ENCODE measurements at regions not wholly inside any gene's neighbourhood (a gene's known extent, or its start where the extent isn't known, plus 50 kb on each side); places are given as distances from the start of the nearest gene placed in this dataset.

DNA sequence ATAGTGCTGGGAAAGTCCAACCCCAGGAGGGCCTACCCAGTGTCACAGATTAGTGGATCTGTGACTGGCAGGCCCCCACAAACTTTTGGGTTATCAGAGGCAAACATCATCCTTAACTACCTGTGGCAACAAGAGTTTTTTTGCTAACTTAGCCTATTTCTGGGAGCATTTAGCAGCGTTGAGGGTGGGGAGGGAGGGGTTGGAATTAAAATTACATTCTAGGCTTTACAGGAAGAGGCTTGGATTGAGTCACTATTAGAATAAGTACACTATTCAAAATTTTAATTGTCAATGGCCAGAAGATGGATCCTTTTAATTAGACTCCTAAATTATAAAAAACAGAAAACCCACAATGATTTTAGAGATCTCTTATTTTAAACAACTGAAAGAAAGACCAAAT is 267.9 kb upstream of the NPSR1 start:
- Histone ChIP-seq H3K9me3 (no peaks in the 10 kb centered on the region), H3K4me1 (no peaks in the 10 kb centered on the region), H3K27ac (no peak overlapping the region), H3K36me3 (ENCODE audit: low read depth, missing control alignments) (no peaks in the 10 kb centered on the region), H3K4me3 (no peak overlapping the region), H3K27me3 (no peaks in the 10 kb centered on the region)
- DNase-seq: no peak
- 84 to 90% methylated on average over 1 of the region's 1 CpG for WGBS, 2 donors
- TF ChIP-seq POLR2A (IDR thresholded peaks at IDR 0.05): no peak
- TF ChIP-seq, protein P1, sequence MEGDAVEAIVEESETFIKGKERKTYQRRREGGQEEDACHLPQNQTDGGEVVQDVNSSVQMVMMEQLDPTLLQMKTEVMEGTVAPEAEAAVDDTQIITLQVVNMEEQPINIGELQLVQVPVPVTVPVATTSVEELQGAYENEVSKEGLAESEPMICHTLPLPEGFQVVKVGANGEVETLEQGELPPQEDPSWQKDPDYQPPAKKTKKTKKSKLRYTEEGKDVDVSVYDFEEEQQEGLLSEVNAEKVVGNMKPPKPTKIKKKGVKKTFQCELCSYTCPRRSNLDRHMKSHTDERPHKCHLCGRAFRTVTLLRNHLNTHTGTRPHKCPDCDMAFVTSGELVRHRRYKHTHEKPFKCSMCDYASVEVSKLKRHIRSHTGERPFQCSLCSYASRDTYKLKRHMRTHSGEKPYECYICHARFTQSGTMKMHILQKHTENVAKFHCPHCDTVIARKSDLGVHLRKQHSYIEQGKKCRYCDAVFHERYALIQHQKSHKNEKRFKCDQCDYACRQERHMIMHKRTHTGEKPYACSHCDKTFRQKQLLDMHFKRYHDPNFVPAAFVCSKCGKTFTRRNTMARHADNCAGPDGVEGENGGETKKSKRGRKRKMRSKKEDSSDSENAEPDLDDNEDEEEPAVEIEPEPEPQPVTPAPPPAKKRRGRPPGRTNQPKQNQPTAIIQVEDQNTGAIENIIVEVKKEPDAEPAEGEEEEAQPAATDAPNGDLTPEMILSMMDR (IDR thresholded peaks at IDR 0.05): no peak
- intact Hi-C loops (cut with DNase I; ENCODE audit: low total_unique reads): no loop called here

- H3K27ac ChIP-seq: no peak overlapping the region
- TF ChIP-seq POLR2A (IDR thresholded peaks at IDR 0.05): no peak
- TF ChIP-seq, protein P1 (IDR thresholded peaks at IDR 0.05): no peak
- H3K36me3 ChIP-seq (ENCODE audit: low read depth, missing control alignments): no peaks in the 10 kb centered on the region
- intact Hi-C loops (cut with DNase I; ENCODE audit: low total_unique reads): no loop called here
- H3K4me3 ChIP-seq: no peak overlapping the region
- H3K27me3 ChIP-seq: no peaks in the 10 kb centered on the region
- H3K9me3 ChIP-seq: no peaks in the 10 kb centered on the region
- no peak for DNase-seq
- H3K4me1 ChIP-seq: no peaks in the 10 kb centered on the region
Observed at GRCh38 chr7:34392972-34393371, 265.0 kb upstream of the NPSR1 start.

DNA sequence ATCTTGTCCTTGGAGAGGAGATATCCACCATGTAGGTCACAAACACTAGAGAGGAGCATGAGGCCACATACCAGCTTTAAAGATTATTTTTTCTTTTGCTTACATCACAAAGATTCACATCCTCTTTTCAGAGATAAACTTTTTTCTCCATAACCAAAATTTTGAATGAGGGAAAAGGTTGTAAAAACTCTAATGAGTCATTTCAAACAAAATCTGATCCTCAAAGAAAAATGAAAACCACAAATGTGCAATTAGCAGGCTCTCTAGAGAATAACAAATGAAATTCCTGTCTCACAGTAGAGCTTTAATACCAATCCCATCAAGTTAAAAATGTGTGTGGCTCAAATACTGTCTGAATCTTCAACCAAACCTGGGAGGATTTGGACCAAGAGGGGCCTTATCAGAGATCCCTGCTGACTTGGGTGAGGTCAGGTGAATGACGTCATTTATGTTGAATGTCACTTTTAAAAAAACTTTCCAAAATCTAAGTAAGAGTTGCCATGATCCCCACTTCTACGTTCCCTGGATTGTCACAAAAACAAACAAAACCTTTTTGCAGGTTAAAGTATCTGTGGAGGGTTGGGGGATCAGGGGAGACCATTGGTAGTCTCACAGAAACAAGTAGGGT is 261.5 kb upstream of the NPSR1 start:
- no peak for DNase-seq
- Histone ChIP-seq H3K4me3 (no peak overlapping the region), H3K27ac (no peak overlapping the region), H3K36me3 (ENCODE audit: low read depth, missing control alignments) (no peaks in the 10 kb centered on the region), H3K4me1 (no peaks in the 10 kb centered on the region), H3K9me3 (no peaks in the 10 kb centered on the region), H3K27me3 (no peaks in the 10 kb centered on the region)
- intact Hi-C loops (cut with DNase I; ENCODE audit: low total_unique reads): no loop called here
- WGBS, 2 donors: 83 to 88% methylated on average over 2 of the region's 2 CpGs
- TF ChIP-seq, protein P1 (IDR thresholded peaks at IDR 0.05): no peak
- TF ChIP-seq POLR2A (IDR thresholded peaks at IDR 0.05): no peak

DNA sequence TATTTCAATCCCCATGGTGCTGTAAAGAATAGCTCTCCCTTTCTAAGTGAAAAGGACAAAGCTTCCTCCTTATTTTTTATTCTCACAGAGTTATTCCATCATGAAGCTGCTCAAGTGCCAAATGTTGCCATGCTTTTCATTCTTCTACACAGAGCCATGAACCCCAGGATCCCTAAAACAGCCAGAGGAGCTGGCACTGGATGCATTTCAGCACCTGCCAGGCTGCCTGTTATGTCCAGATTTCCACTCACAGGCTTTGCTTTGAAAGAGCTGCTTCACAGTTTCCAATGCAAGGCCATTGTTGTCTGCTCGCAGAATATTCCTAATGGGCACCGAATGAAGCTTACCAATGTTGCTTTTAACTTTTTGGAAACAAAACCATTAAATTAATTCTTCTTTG is 256.2 kb upstream of the NPSR1 start:
- H3K4me3 ChIP-seq: no peak overlapping the region
- TF ChIP-seq, protein P1 (IDR thresholded peaks at IDR 0.05): no peak
- TF ChIP-seq POLR2A (IDR thresholded peaks at IDR 0.05): no peak
- H3K36me3 ChIP-seq (ENCODE audit: low read depth, missing control alignments): no peaks in the 10 kb centered on the region
- no peak for DNase-seq
- intact Hi-C loops (cut with DNase I; ENCODE audit: low total_unique reads): no loop called here
- 72 to 80% methylated on average over 2 of the region's 2 CpGs for WGBS, 2 donors
- no peak overlapping the region for H3K27ac ChIP-seq
- no peaks in the 10 kb centered on the region for H3K27me3 ChIP-seq
- no peaks in the 10 kb centered on the region for H3K4me1 ChIP-seq
- no peaks in the 10 kb centered on the region for H3K9me3 ChIP-seq

GRCh38 chr7:34406848-34407530 is 251.0 kb upstream of the NPSR1 start:
- TF ChIP-seq POLR2A (IDR thresholded peaks at IDR 0.05): no peak
- Histone ChIP-seq H3K4me3 (no peak overlapping the region), H3K27me3 (no peaks in the 10 kb centered on the region), H3K36me3 (ENCODE audit: low read depth, missing control alignments) (no peaks in the 10 kb centered on the region), H3K27ac (no peak overlapping the region), H3K4me1 (no peaks in the 10 kb centered on the region), H3K9me3 (no peaks in the 10 kb centered on the region)
- 52 to 58% methylated on average over 5 of the region's 5 CpGs for WGBS, 2 donors
- DNase-seq: no peak
- intact Hi-C loops (cut with DNase I; ENCODE audit: low total_unique reads): no loop called here

All from testis (tissue), 2 donors.